NCI-H2227 (cell line): ENCODE measurements at regions not wholly inside any gene's neighbourhood (a gene's known extent, or its start where the extent isn't known, plus 50 kb on each side); places are given as distances from the start of the nearest gene placed in this dataset.

Experiments used
- DNase-seq: peaks from one replicate; lab custom pipeline; 2025; ENCODE audit not compliant: unreplicated experiment; lab: John Stamatoyannopoulos, UW

GRCh38 chr2:172350839-172351479 lies 76.4 kb upstream of the ITGA6 start:
- no peak for DNase-seq

GRCh38 chr2:172351586-172351985 lies 75.8 kb upstream of the ITGA6 start:
- no peak for DNase-seq

DNA sequence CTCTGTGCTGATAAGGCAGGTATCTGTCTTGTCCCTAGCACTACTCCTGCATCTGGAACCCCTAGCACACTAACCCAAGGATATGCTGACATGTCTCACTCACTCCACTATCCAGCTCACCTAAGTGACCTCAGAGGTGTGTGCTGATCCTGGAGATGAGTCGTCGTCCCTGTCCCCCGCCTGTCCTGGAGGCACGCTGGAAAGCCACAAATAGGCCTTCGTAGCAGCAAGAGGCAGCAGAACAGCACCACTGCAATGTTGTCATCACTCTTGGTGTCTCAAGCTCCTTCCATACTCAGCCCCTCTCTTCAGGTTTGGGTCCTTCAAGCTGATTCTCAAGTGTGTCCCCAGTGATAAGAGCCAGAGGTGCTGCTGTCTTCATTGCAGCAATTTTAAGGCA lies 73.0 kb upstream of the ITGA6 start:
- no peak for DNase-seq

GRCh38 chr2:172357442-172357841 lies 69.9 kb upstream of the ITGA6 start:
- DNase-seq = no peak

DNA sequence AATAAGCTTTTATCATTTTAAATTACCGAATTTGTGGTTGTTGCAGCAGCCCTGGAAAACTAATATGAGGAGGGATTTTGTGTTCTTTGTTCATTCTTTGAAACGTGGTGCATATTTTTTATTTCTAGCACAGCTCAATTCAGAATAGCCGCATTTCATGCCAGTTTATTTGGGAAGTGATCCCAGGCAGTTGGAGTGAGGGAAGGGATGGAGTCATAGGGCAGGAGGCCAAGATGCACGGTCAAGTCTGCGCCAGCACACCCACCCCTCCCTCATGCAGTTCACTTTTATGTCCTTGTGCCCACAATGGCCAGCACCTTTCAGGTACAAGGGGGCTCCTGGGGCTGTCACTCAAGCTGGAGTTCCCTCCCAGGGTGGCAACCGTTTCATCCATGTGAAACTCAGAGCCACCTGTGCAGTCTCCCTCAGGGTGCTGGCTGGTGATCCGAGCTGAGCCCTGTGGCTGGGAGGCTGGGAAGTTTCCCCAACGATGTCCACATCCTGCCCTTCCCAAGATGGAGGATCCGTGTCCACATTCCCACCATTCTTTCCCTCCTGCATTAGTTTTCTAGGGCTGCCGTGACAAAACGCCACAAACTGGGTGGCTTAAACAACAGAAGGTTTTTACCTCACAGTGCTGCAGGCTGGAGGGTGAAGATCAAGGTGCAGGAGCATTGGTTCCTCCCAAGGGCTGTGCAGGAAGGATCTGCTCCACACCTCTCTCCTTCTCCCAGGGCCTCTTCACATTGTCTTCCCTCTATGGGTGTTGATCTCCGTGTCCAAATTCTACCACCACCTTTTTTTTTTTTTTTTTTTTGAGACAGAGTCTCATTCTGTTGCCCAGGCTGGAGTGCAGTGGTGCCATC lies 68.5 kb upstream of the ITGA6 start:
- no peak for DNase-seq

GRCh38 chr2:172361360-172361759 lies 66.0 kb upstream of the ITGA6 start:
- no peak for DNase-seq

DNA sequence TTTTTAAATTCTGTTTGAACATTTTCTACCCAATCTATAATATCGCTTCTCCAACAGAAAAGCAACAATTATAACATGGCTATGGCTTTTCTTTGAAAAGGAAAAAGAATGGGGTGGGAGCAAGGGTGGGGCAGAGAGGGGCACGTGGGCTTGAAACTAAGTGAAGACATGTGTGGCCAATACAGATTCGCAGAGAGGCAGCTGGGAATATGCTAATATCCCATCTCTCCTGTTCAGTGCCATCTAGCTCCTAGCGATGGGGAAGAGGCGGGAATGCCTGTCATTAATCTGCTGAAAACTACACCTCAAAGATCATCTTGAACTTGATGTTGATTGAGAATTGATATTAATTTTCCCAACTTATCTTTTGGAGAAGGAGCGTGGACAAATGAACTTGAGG lies 65.5 kb upstream of the ITGA6 start:
- no peak for DNase-seq

DNA sequence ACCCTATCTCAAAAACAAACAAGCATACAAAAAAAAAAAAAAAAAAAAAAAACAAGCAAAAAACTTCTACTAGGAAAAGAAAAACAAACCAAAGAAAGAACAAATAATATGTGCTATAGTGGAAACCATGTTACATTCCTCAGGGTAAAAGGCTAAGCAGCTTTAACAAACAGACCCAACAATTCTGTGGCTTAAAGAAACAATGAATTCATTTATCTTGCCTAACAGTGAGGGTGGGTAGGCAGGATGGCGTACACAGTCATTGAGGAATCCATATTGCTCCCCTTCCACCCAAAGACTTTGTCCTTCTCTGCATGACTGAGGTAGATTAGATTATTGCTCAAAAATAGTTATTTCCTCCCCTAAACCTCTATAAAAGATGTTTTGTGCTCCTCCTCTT lies 63.1 kb upstream of the ITGA6 start:
- no peak for DNase-seq

DNA sequence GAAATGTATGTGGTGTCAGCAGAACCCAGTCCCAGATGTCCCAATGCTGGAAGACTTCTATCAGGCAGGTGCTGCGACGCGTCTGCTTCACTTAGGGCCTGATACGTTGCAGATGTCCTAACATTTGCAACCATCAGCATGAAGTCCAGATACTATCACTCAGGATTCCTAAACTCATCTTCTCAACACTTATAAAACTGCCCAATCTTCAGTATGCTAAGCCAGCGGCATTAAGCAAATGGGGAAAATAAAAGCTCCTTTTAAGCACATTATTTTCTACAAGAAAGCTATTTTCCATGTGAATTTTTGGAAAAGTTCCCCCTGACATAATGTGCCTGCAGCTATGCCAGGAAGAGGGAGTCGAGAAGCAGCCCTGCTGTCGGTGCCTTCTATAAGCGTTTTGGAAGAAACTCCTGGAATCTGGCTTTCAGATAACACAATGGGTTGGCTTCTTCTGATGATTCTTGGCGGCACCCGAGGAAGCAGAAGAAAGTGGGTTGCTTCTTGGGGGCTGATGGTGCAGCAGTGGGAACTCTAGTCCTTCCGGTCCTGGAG lies 60.7 kb upstream of the ITGA6 start:
- DNase-seq = no peak

- no peak for DNase-seq
These were observed 56.4 kb upstream of the ITGA6 start for GRCh38 chr2:172370821-172371455.

DNA sequence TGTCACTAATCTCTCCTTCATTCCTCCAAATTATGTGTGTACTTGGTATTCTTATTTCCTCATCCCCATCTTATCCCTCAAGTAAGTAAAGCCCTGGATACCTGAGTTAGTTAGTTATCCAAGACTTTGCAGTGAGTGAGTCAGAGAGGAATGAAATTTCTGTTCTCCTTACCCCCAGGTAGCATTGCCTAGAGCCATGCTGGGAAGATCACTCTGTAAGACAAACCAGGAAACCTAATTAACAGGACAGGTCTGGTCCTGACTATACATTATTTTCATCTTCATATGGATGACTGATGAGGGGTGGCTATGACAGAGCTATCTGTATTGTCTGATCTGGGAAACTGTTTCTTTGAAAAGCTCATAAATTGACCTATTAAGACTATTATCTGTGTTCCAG lies 55.0 kb upstream of the ITGA6 start:
- DNase-seq = peak; percentile 20

DNA sequence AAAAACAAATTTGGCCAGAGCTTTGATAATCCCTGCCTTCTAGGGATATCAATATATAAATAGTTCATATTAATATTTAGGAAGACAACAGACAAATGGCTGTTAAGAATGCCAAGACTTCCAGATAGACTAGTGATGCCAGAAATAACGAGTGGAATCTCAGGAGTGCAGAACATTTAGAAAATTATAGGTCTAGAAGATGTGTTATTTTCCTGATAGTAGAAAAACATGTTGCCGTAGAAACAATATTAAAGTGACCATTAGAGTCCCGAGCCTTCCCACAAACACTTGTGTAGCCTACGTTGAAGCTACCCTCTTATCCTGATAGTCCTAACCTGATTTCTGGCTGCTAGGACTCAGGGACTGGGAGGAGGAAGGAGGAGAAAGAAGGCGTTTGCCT lies 54.3 kb upstream of the ITGA6 start:
- DNase-seq = peak; percentile 80

- no peak for DNase-seq
These were observed 53.6 kb upstream of the ITGA6 start for GRCh38 chr2:172373766-172374165.

DNA sequence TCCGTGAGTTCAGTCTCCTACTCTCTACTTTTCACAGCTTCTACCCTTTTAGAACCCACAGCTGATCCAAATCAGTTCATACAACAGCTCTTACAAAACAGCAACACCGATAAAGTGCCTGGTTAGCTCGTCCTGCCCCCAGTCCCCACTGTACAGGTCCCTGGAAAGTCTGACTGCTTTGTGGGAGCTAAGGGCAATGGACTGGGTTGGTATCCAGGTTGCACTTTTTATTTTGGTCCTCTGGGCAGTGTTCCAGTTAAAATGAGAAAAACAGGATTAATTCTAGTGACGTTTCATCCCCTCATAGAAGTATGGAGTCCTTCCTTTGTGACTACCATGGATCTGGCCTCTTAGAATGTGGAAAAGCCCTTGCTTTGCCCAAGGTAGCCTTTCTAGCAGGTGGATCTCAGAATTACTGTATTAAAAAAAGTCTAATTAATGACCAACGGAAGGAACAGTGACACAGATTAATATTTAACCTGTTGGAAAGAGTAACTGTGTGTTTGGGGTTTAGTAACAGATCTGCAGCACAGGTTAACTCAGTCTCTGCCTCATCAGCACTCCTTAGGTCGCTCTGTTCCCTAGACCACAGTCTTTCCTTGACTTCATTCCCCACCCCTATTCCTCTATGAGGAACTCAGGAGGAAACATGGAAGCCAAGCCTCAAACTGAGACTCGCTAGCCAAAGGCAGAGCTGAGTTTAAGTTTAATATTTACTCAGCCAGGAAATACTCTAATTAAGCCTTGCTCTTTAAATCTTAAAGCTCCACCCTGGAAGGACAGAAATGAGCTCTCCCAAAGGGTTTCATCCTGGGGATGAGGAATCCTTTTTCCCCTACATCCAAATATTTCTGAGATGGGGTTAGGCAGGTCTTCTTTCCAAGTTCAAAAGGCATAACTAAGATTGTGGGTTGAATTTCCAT lies 52.8 kb upstream of the ITGA6 start:
- DNase-seq = no peak

- no peak for DNase-seq
These were observed 52.1 kb upstream of the ITGA6 start for GRCh38 chr2:172375251-172375650.

- no peak for DNase-seq
These were observed 51.4 kb upstream of the ITGA6 start for GRCh38 chr2:172376016-172376415.

GRCh38 chr2:172376505-172377125 lies 50.8 kb upstream of the ITGA6 start:
- DNase-seq = no peak

DNA sequence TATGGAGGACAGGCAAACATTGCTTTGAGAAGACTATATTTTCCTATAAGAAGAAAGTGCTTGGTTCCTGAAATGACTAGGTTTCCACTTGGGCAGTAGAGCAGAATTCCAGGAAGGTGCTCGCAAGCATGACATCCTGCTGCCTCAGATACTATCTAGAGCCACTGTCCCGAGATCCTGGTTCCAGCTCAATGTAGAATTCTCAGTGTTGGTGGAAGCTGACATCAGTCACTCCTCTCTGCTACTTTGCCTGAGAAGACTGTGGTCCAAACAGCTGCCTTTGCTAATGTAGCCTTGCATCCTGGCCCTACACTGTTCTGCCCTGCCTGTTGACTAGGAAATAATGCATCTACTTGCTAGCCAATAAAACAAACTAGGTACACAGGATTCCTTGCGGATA lies 50.0 kb upstream of the ITGA6 start:
- no peak for DNase-seq
